DND-41 (cell line): ENCODE measurements at regions not wholly inside any gene's neighbourhood (a gene's known extent, or its start where the extent isn't known, plus 50 kb on each side); places are given as distances from the start of the nearest gene placed in this dataset.
"Not testable (repeated sequence)": the region's sequence is repeated elsewhere in the genome, so short reads cannot be mapped to it uniquely, and the experiment has no call there.

Source experiments
- ATAC-seq: fragments of 200-7000 bp; cut with Tn5 transposase; 3 replicates; pipeline ENCODE4 v1.9.1; 2021; ENCODE audit warnings: low read depth; ENCODE audit not compliant: insufficient read depth
- DNase-seq: peaks from one replicate; pipeline ENCODE4 v3.0.0-alpha.2; 2020
- H2AFZ ChIP-seq: 2 replicates; pipeline ENCODE4 v1.6.0; 2012; ENCODE audit warnings: low read depth, low read length
- H3K27ac ChIP-seq: 2 replicates; pipeline ENCODE4 v1.5.1; 2012; ENCODE audit warnings: low read length, inconsistent platforms
- H3K27me3 ChIP-seq: fragments of 200-600 bp; sonication (generic); 2 replicates; pipeline ENCODE4 v1.6.0; 2012; ENCODE audit warnings: low read length, mild to moderate bottlenecking, inconsistent platforms; ENCODE audit not compliant: insufficient read depth, poor library complexity
- H3K36me3 ChIP-seq: 2 replicates; pipeline ENCODE4 v1.5.1; 2012; ENCODE audit warnings: low read length, inconsistent platforms; ENCODE audit not compliant: insufficient read depth
- H3K4me1 ChIP-seq: 2 replicates; pipeline ENCODE4 v1.5.1; 2012; ENCODE audit warnings: mild to moderate bottlenecking, low read length; ENCODE audit not compliant: insufficient read depth
- H3K4me2 ChIP-seq: 2 replicates; pipeline ENCODE4 v1.6.0; 2012; ENCODE audit warnings: mild to moderate bottlenecking, moderate library complexity, low read length, inconsistent platforms; ENCODE audit not compliant: insufficient read depth
- H3K4me3 ChIP-seq, 2 experiments: fragments of 200-600 bp in 1 of 2; shearing (Covaris generic) in 1 of 2; 2 replicates each; pipeline ENCODE4 v1.5.1; 2012 to 2016; ENCODE audit warnings: inconsistent platforms in 2 of 2, low read length in 2 of 2, mild to moderate bottlenecking in 2 of 2, low read depth in 1 of 2, moderate library complexity in 1 of 2
- H3K79me2 ChIP-seq: 2 replicates; pipeline ENCODE4 v1.6.0; 2012; ENCODE audit warnings: low read length, inconsistent platforms; ENCODE audit not compliant: insufficient read depth
- H3K9ac ChIP-seq: 2 replicates; pipeline ENCODE4 v1.6.0; 2012; ENCODE audit warnings: low read depth, mild to moderate bottlenecking, inconsistent platforms, low read length, moderate library complexity
- H3K9me3 ChIP-seq: 2 replicates; pipeline ENCODE4 v1.5.1; 2012; ENCODE audit warnings: low read length, moderate library complexity, mild to moderate bottlenecking, inconsistent platforms; ENCODE audit not compliant: insufficient read depth, severe bottlenecking
- H4K20me1 ChIP-seq: 2 replicates; pipeline ENCODE4 v1.6.0; 2012; ENCODE audit warnings: low read length; ENCODE audit not compliant: insufficient read depth
- EZH2 ChIP-seq: IDR thresholded peaks from 3 replicates; pipeline ENCODE4 v1.6.1; 2012; ENCODE audit warnings: borderline replicate concordance, low read depth, mild to moderate bottlenecking, moderate library complexity, low read length, inconsistent platforms; ENCODE audit not compliant: severe bottlenecking
- TF ChIP-seq, protein P1 (sequence below): IDR thresholded peaks from 2 replicates; pipeline ENCODE4 v1.5.1; 2012; ENCODE audit warnings: borderline replicate concordance, low read length, moderate library complexity, mild to moderate bottlenecking; ENCODE audit not compliant: poor library complexity, severe bottlenecking; ENCODE audit errors: extremely low read depth

DNA sequence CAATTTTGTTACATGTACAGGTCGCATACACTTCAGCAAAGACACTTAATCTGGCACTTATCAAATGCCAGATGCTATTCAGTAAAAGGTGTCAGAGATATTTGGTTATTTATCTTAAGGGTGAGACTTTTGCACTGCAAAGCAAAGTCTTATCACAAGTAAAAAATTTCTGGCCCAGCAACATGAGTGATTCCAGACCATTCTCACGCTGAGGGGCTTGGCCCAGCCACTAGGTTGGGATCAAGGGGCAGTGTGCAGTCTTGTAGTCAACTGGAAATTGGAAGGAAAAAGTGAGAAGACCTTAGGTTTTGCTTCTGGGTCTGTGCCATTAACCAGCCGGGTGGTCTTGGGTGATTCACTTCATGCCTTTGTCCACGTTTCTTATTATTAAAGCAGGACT lies 181.6 kb downstream of the RNF144A start:
- Histone ChIP-seq H3K27me3 (no peaks in the 10 kb centered on the region), H3K9me3 (no peaks in the 10 kb centered on the region), H3K9ac (no peak overlapping the region), H3K36me3 (no peaks in the 10 kb centered on the region), H4K20me1 (no peaks in the 10 kb centered on the region), H3K4me2 (no peak overlapping the region), H3K4me3 (no peak overlapping the region), H3K79me2 (no peaks in the 10 kb centered on the region), H2AFZ (no peak overlapping the region), H3K27ac (no peak overlapping the region), H3K4me1 (peaks cover 4% of the 10 kb centered on the region; the same call in 1 of the 2 replicates)
- TF ChIP-seq EZH2, result no peak
- TF ChIP-seq, protein P1, sequence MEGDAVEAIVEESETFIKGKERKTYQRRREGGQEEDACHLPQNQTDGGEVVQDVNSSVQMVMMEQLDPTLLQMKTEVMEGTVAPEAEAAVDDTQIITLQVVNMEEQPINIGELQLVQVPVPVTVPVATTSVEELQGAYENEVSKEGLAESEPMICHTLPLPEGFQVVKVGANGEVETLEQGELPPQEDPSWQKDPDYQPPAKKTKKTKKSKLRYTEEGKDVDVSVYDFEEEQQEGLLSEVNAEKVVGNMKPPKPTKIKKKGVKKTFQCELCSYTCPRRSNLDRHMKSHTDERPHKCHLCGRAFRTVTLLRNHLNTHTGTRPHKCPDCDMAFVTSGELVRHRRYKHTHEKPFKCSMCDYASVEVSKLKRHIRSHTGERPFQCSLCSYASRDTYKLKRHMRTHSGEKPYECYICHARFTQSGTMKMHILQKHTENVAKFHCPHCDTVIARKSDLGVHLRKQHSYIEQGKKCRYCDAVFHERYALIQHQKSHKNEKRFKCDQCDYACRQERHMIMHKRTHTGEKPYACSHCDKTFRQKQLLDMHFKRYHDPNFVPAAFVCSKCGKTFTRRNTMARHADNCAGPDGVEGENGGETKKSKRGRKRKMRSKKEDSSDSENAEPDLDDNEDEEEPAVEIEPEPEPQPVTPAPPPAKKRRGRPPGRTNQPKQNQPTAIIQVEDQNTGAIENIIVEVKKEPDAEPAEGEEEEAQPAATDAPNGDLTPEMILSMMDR, result no peak
- DNase-seq (no peak), ATAC-seq (no peak)

DNA sequence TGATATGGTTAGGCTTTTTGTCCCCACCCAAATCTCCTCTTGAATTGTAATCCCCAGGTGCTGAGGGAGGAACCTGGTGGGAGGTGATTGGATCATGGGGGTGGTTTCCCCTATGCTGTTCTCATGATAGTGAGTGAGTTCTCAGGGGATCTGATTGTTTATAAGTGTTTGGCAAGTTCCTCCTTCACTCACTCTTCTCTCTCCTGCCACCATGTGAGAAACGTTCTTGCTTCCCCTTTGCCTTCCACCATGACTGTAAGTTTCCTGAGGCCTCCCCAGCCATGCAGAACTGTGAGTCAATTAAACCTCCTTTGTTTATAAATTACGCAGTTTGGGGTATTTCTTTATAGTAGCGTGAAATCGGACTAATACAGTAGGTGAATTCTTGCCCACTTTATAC lies 182.5 kb downstream of the RNF144A start:
- H3K4me3 ChIP-seq, H3K36me3 ChIP-seq, H3K27ac ChIP-seq, H3K27me3 ChIP-seq, H3K9ac ChIP-seq, H3K9me3 ChIP-seq, H3K4me2 ChIP-seq, ATAC-seq, H3K79me2 ChIP-seq, H3K4me1 ChIP-seq, H4K20me1 ChIP-seq, H2AFZ ChIP-seq, DNase-seq: not testable (repeated sequence)

DNA sequence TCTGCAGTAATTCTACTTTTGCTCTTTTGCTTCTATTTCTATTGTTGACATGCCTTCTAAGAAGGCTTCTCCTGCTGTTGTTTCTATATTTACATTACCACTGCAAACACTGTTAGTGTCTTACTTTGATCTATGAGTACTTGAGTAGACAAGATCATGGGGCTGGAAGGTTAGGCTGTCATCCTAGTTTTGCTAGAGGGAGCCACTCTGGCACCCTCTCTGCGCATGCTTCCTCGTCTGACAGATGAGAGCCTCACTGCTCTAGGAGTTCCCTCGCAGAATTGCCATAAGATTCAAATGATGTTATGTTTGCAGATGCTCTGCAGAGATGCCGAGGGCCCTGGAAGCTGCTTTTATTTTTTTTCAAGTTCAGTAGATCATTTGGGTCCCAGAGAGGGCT lies 185.6 kb downstream of the RNF144A start:
- Histone ChIP-seq H3K36me3 (no peaks in the 10 kb centered on the region; the same call in 1 of the 2 replicates), H3K9ac (no peak overlapping the region), H4K20me1 (no peaks in the 10 kb centered on the region), H3K79me2 (no peaks in the 10 kb centered on the region), H2AFZ (no peak overlapping the region), H3K4me1 (no peaks in the 10 kb centered on the region), H3K4me2 (no peak overlapping the region), H3K9me3 (no peaks in the 10 kb centered on the region), H3K27ac (no peak overlapping the region), H3K4me3 (no peak overlapping the region), H3K27me3 (no peaks in the 10 kb centered on the region)
- TF ChIP-seq, protein P1, result no peak
- TF ChIP-seq EZH2, result no peak
- ATAC-seq, result no peak
- no peak for DNase-seq

DNA sequence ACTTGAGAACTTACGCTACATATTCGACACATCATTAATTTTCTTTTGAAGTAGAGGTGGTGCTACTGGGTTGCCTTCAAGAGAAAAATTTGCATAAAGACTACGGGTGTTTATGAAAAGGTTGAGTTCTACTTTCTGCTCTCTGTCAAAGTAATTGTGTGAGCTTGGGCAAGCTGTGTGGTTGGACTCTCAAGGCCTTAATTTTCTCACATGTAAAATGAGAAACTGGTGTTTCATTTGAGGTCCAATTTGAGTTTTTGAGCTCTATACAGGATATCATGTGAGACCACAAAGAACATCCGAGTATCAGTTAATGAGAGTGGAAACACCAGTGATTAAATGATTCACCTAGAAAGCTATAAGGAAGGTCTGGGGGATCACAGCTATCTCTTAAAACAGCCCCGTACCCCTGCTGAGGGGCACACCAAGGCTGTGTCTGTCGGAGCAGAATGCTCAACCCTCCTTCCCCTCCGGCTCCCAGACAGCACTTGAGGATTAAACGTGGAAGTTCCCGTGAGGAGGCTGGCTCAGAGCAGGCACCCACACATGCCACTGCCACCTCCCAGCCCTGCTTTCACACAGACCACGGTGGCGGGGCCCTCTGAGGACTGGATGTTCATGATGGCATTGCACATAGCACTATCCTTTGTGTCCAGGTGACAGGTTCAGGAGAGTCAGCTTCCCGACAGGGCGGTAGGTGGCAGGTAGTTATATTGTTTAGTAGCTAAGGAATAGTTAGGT lies 191.8 kb downstream of the RNF144A start:
- H3K27me3 ChIP-seq, result no peaks in the 10 kb centered on the region
- H3K36me3 ChIP-seq, result no peaks in the 10 kb centered on the region; the same call in 1 of the 2 replicates
- no peak overlapping the region for H3K4me3 ChIP-seq
- no peak for DNase-seq
- no peaks in the 10 kb centered on the region for H4K20me1 ChIP-seq
- H3K9ac ChIP-seq, result no peak overlapping the region
- no peak overlapping the region for H3K4me2 ChIP-seq
- H2AFZ ChIP-seq, result no peak overlapping the region
- H3K4me1 ChIP-seq, result no peaks in the 10 kb centered on the region
- no peak for TF ChIP-seq EZH2
- TF ChIP-seq, protein P1, result no peak
- peaks cover 5% of the 10 kb centered on the region for H3K9me3 ChIP-seq
- no peaks in the 10 kb centered on the region for H3K79me2 ChIP-seq
- no peak overlapping the region for H3K27ac ChIP-seq
- ATAC-seq, result no peak
